Lower leg skin (tissue), 3 donors: ENCODE measurements at regions not wholly inside any gene's neighbourhood (a gene's known extent, or its start where the extent isn't known, plus 50 kb on each side); places are given as distances from the start of the nearest gene placed in this dataset.

Source experiments
- CTCF ChIP-seq, 3 donors: fragments of 450-650 bp; IDR thresholded peaks; one replicate each; pipeline ENCODE4 v1.5.1; 2016; ENCODE audit warnings: antibody characterized with exemption in 3 of 3, mild to moderate bottlenecking in 3 of 3, moderate library complexity in 2 of 3
- POLR2A ChIP-seq, 2 donors: fragments of 450-650 bp; IDR thresholded peaks; one replicate each; pipeline ENCODE4 v1.6.1; 2016 to 2017; ENCODE audit warnings: antibody characterized with exemption in 2 of 2, mild to moderate bottlenecking in 1 of 2, moderate library complexity in 1 of 2

GRCh38 chr14:106509176-106509575 lies 982.8 kb downstream of the TMEM121 start:
- TF ChIP-seq CTCF (IDR thresholded peaks at IDR 0.05) (no peak), POLR2A (IDR thresholded peaks at IDR 0.05) (no peak)
